ENCODE measurements at regions not wholly inside any gene's neighbourhood (a gene's known extent, or its start where the extent isn't known, plus 50 kb on each side); places are given as distances from the start of the nearest gene placed in this dataset.

DNA sequence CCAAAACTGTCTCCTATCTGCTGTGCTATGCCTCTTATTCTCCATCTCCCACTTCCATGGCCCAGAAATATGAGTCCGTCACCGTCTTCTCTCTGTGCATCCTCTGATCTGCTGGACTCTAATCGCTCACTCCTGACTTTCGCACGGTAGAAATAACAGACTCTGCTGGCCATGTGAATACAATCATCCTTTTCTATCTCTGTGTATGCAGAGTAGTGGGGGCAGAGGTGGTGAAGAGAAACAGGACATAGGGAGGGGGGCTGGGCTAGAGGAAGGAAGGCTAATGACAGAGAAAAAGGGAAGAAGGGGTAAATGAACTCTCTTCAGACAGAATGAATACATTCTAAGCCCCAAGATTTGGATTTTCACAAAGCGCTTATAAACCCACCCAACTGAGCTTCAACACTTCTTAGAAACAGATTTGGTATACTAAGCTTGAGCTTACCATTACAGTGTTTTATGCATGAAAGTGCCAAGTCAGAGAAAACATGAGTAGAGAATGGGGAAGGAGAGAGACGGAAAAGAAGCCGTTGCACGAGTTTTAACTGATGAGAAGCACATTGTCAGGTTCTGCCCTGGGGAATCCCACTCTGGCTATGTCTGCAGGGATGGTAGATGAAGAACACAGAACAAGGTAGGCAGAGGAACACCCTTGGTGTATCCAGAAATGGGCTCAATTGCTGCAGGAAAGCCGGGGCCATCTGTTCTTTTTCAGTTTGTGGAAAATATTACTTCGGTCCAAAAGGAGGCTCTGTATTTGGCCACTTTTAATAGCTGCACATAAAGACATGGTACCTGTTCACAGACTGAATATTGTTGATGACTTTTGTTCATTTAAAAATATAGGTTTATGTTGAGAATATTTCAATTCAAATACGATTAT is 324.7 kb downstream of the ETS1 start:
- TF ChIP-seq PAX5 (IDR thresholded peaks at IDR 0.05; ENCODE audit: insufficient read depth, low read length, severe bottlenecking) (no peak), POLR2A (IDR thresholded peaks at IDR 0.05; ENCODE audit: low read depth, low read length) (no peak), TAF1 (IDR thresholded peaks at IDR 0.05; ENCODE audit: low read depth, low read length) (no peak), POLR2AphosphoS5 (IDR thresholded peaks at IDR 0.05; ENCODE audit: low read depth, low read length) (no peak), POU2F2 (IDR thresholded peaks at IDR 0.05; ENCODE audit: low read depth, low read length) (no peak), SPI1 (IDR thresholded peaks at IDR 0.05; ENCODE audit: low read depth, low read length) (no peak)
- FAIRE-seq (no peak), DNase-seq (ENCODE audit: insufficient read length, low spot score) (no peak)

- FAIRE-seq (no peak), DNase-seq (ENCODE audit: insufficient read length, low spot score) (no peak)
- no peak for TF ChIP-seq PAX5 (IDR thresholded peaks at IDR 0.05; ENCODE audit: insufficient read depth, low read length, severe bottlenecking)
- no peak for TF ChIP-seq TAF1 (IDR thresholded peaks at IDR 0.05; ENCODE audit: low read depth, low read length)
- TF ChIP-seq POLR2A (IDR thresholded peaks at IDR 0.05; ENCODE audit: low read depth, low read length), result no peak
These were observed 326.3 kb downstream of the ETS1 start for GRCh38 chr11:128261011-128261421.

- TF ChIP-seq TAF1 (IDR thresholded peaks at IDR 0.05; ENCODE audit: low read depth, low read length) (no peak), POLR2A (IDR thresholded peaks at IDR 0.05; ENCODE audit: low read depth, low read length) (no peak), SPI1 (IDR thresholded peaks at IDR 0.05; ENCODE audit: low read depth, low read length) (no peak), POLR2AphosphoS5 (IDR thresholded peaks at IDR 0.05; ENCODE audit: low read depth, low read length) (no peak)
- DNase-seq (ENCODE audit: insufficient read length, low spot score), result no peak
- FAIRE-seq, result no peak
These were observed 327.0 kb downstream of the ETS1 start for GRCh38 chr11:128260398-128260797.

GRCh38 chr11:128259816-128260215 is 327.5 kb downstream of the ETS1 start:
- TF ChIP-seq POLR2A (IDR thresholded peaks at IDR 0.05; ENCODE audit: low read depth, low read length) (no peak), PAX5 (IDR thresholded peaks at IDR 0.05; ENCODE audit: insufficient read depth, low read length, severe bottlenecking) (no peak), POLR2AphosphoS5 (IDR thresholded peaks at IDR 0.05; ENCODE audit: low read depth, low read length) (no peak), POU2F2 (IDR thresholded peaks at IDR 0.05; ENCODE audit: low read depth, low read length) (no peak), SPI1 (IDR thresholded peaks at IDR 0.05; ENCODE audit: low read depth, low read length) (no peak), TAF1 (IDR thresholded peaks at IDR 0.05; ENCODE audit: low read depth, low read length) (no peak)
- no peak for FAIRE-seq
- DNase-seq (ENCODE audit: insufficient read length, low spot score), result no peak

- FAIRE-seq, result no peak
- TF ChIP-seq POU2F2 (IDR thresholded peaks at IDR 0.05; ENCODE audit: low read depth, low read length), result no peak
- TF ChIP-seq POLR2AphosphoS5 (IDR thresholded peaks at IDR 0.05; ENCODE audit: low read depth, low read length), result no peak
- TF ChIP-seq SPI1 (IDR thresholded peaks at IDR 0.05; ENCODE audit: low read depth, low read length), result no peak
- TF ChIP-seq POLR2A (IDR thresholded peaks at IDR 0.05; ENCODE audit: low read depth, low read length), result no peak
- TF ChIP-seq TAF1 (IDR thresholded peaks at IDR 0.05; ENCODE audit: low read depth, low read length), result no peak
- no peak for TF ChIP-seq PAX5 (IDR thresholded peaks at IDR 0.05; ENCODE audit: insufficient read depth, low read length, severe bottlenecking)
- DNase-seq (ENCODE audit: insufficient read length, low spot score), result no peak
These were observed 332.4 kb downstream of the ETS1 start for GRCh38 chr11:128254941-128255340.

DNA sequence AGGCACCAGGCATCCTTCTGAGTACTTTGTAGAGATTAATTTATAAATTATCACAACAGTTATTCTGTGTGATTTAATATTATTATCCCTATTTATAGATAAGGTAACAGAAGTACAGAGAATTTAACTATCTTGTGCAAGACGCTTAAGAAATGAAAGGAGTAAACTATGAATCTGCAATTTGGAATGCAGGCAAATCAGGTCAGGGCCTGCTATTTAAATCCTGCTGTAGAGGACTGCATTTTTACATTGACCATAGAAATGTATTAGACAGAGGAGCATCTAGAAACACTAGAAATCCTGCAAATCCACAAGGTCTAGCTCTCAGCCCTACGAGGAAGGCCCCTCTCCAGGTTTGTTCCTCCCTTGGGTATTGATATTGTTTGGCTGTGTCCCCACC is 336.2 kb downstream of the ETS1 start:
- FAIRE-seq (no peak), DNase-seq (ENCODE audit: insufficient read length, low spot score) (no peak)
- TF ChIP-seq TAF1 (IDR thresholded peaks at IDR 0.05; ENCODE audit: low read depth, low read length), result no peak
- TF ChIP-seq SPI1 (IDR thresholded peaks at IDR 0.05; ENCODE audit: low read depth, low read length), result no peak
- TF ChIP-seq POLR2A (IDR thresholded peaks at IDR 0.05; ENCODE audit: low read depth, low read length), result no peak
- no peak for TF ChIP-seq POLR2AphosphoS5 (IDR thresholded peaks at IDR 0.05; ENCODE audit: low read depth, low read length)
- TF ChIP-seq PAX5 (IDR thresholded peaks at IDR 0.05; ENCODE audit: insufficient read depth, low read length, severe bottlenecking), result no peak
- TF ChIP-seq POU2F2 (IDR thresholded peaks at IDR 0.05; ENCODE audit: low read depth, low read length), result no peak

DNA sequence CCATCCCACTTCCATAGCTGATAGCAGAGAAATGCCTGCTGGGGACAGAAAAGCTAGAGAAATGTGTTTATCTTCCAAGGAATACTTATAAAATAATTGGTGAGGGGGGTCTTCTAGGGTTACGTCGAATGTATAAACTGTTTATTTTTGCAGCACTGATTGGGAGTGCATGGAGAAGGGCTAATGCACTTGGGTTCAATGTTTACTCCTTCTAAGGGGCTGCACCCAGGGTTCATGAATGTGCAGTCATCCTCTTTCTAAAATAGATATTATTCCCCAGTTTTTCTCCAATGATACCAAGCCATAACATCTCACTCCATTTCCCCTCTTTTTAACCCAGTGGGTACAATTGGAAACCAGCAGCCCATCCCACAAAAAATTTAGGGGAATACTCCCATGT is 336.9 kb downstream of the ETS1 start:
- FAIRE-seq (no peak), DNase-seq (ENCODE audit: insufficient read length, low spot score) (no peak)
- no peak for TF ChIP-seq PAX5 (IDR thresholded peaks at IDR 0.05; ENCODE audit: insufficient read depth, low read length, severe bottlenecking)
- no peak for TF ChIP-seq POLR2AphosphoS5 (IDR thresholded peaks at IDR 0.05; ENCODE audit: low read depth, low read length)
- TF ChIP-seq TAF1 (IDR thresholded peaks at IDR 0.05; ENCODE audit: low read depth, low read length), result no peak
- no peak for TF ChIP-seq SPI1 (IDR thresholded peaks at IDR 0.05; ENCODE audit: low read depth, low read length)
- TF ChIP-seq POLR2A (IDR thresholded peaks at IDR 0.05; ENCODE audit: low read depth, low read length), result no peak
- TF ChIP-seq POU2F2 (IDR thresholded peaks at IDR 0.05; ENCODE audit: low read depth, low read length), result no peak

DNA sequence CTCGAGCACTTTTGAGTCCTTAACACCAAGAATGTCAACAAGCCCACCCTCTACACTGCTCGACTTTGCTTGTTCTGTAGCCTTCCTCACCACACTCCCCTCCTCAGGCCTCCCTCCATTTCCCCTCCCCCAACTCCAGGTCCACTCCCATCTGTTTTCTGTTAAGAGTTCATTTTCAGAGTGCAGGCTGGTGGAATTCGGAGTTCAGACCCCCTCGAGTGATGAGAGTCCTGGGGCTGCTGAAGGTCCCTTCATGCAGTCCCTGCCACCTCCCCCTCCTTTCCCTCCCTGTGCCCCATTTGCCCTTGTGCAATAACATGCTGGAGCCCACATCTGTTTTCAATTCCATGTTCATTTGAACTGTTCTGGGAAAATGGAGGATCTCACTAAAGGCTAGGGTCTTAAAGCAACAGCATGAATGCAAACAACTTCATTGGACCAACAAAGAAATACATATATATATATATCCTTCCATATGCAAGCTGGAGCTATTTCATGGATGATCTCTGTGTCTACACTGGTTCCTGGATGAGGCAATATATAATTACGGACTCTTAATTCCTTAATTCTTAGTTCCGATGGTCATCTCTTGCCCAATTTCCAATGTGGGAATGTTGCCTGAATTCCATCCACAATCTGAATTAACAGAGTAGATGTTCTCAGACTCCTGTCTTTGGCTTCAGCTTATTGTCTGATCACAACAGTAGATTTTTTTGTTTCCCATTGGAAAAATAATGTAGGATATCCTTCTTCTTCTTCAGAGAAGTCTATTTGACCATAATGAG is 340.4 kb downstream of the ETS1 start:
- no peak for TF ChIP-seq TAF1 (IDR thresholded peaks at IDR 0.05; ENCODE audit: low read depth, low read length)
- TF ChIP-seq POU2F2 (IDR thresholded peaks at IDR 0.05; ENCODE audit: low read depth, low read length), result no peak
- TF ChIP-seq POLR2AphosphoS5 (IDR thresholded peaks at IDR 0.05; ENCODE audit: low read depth, low read length), result no peak
- TF ChIP-seq POLR2A (IDR thresholded peaks at IDR 0.05; ENCODE audit: low read depth, low read length), result no peak
- no peak for TF ChIP-seq PAX5 (IDR thresholded peaks at IDR 0.05; ENCODE audit: insufficient read depth, low read length, severe bottlenecking)
- TF ChIP-seq SPI1 (IDR thresholded peaks at IDR 0.05; ENCODE audit: low read depth, low read length), result no peak
- no peak for FAIRE-seq
- DNase-seq (ENCODE audit: insufficient read length, low spot score), result no peak

DNA sequence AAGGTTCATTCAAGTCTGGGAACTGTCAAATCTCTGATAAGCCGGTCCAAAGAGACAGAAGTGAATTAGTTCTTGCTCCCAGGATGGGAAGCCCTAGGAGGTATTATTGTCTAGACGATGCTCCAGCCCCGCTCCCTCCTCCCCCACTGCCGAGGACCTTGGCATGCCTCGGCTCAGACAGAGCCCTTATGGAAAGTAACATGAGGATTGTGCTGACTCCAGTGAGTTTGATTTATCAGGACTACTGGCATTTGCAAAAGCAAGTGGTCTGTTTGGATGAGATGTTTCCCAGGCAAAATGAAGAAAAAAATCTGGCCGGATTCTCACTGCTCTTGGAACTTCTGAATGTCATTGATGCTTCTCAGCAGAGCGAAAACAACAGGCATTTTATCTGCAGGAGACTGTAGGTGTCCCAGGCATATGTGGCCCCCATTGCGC is 341.0 kb downstream of the ETS1 start:
- FAIRE-seq (no peak), DNase-seq (ENCODE audit: insufficient read length, low spot score) (no peak)
- TF ChIP-seq POLR2AphosphoS5 (IDR thresholded peaks at IDR 0.05; ENCODE audit: low read depth, low read length), result no peak
- no peak for TF ChIP-seq SPI1 (IDR thresholded peaks at IDR 0.05; ENCODE audit: low read depth, low read length)
- TF ChIP-seq PAX5 (IDR thresholded peaks at IDR 0.05; ENCODE audit: insufficient read depth, low read length, severe bottlenecking), result no peak
- no peak for TF ChIP-seq POU2F2 (IDR thresholded peaks at IDR 0.05; ENCODE audit: low read depth, low read length)
- no peak for TF ChIP-seq POLR2A (IDR thresholded peaks at IDR 0.05; ENCODE audit: low read depth, low read length)
- no peak for TF ChIP-seq TAF1 (IDR thresholded peaks at IDR 0.05; ENCODE audit: low read depth, low read length)

Data from GM12891 (cell line).